ENCODE measurements at regions not wholly inside any gene's neighbourhood (a gene's known extent, or its start where the extent isn't known, plus 50 kb on each side); places are given as distances from the start of the nearest gene placed in this dataset.

DNA sequence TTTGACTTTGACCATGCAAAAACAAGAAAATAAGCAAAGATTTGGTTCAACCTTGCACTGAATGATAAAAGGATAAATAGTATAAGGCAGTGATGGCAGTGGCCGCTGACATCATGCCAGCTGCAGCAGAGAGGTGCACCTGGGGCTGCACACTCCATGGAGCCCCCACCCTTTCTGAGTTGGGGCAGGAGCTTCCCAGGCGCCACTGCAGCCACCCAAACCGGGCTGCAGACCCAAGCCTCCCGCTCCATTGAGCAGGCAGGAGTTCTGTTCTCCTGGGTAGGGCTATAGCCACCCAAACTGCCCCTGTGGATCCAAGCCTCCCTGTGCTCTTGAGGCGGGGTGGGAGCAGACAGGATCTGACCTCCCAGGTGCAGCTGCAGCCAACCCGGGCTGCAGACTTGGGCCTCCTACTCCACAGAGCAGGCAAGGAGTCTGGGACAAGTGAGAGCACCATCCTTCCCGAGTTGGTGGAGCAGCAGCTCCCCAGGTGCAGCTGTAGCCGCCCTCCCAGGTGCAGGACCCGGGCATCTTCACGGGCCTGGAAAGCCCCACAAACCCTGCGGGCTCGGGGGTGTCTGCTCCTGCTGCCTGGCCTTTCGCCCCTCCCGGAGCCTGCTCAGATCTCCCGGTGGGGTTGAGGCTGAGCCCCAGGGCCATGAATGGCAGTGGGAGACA lies 537.9 kb downstream of the TENT5A start:
- TF ChIP-seq POLR2A (IDR thresholded peaks at IDR 0.05; ENCODE audit: low read depth, low read length) (no peak), POLR2AphosphoS5 (IDR thresholded peaks at IDR 0.05; ENCODE audit: low read depth, low read length) (no peak), SPI1 (IDR thresholded peaks at IDR 0.05; ENCODE audit: low read depth, low read length) (no peak), TAF1 (IDR thresholded peaks at IDR 0.05; ENCODE audit: low read depth, low read length) (no peak), PAX5 (IDR thresholded peaks at IDR 0.05; ENCODE audit: insufficient read depth, low read length, severe bottlenecking) (no peak)

All from GM12891 (cell line).